Neural crest cell (in vitro differentiated cells): ENCODE measurements at regions not wholly inside any gene's neighbourhood (a gene's known extent, or its start where the extent isn't known, plus 50 kb on each side); places are given as distances from the start of the nearest gene placed in this dataset.

Source experiments
- DNase-seq: peaks from one replicate; pipeline ENCODE4 v3.0.0; 2021; ENCODE audit warnings: low read depth, mixed read lengths, low spot score
- H3K27ac Mint-ChIP-seq: one replicate; pipeline ENCODE4 v1.8.0; 2021; ENCODE audit warnings: mild to moderate bottlenecking, mixed read lengths; ENCODE audit not compliant: unreplicated experiment
- H3K27me3 Mint-ChIP-seq: 2 replicates; pipeline ENCODE4 v1.8.0; 2021; ENCODE audit warnings: low read depth, mild to moderate bottlenecking, mixed read lengths
- H3K36me3 Mint-ChIP-seq: 2 replicates; pipeline ENCODE4 v1.8.0; 2021; ENCODE audit warnings: low read depth, mild to moderate bottlenecking, mixed read lengths
- H3K4me1 Mint-ChIP-seq: 2 replicates; pipeline ENCODE4 v1.8.0; 2021; ENCODE audit warnings: mixed read lengths
- H3K4me3 Mint-ChIP-seq: one replicate; pipeline ENCODE4 v1.8.0; 2021; ENCODE audit warnings: mild to moderate bottlenecking, mixed read lengths
- H3K9me3 Mint-ChIP-seq: 2 replicates; pipeline ENCODE4 v1.8.0; 2021; ENCODE audit warnings: mixed read lengths
- TF ChIP-seq, protein P1 (sequence below): fragments of 200-600 bp; sonication (generic); conservative IDR thresholded peaks from 2 replicates; pipeline ENCODE4 v1.5.0; 2021; ENCODE audit warnings: antibody characterized with exemption, mild to moderate bottlenecking

DNA sequence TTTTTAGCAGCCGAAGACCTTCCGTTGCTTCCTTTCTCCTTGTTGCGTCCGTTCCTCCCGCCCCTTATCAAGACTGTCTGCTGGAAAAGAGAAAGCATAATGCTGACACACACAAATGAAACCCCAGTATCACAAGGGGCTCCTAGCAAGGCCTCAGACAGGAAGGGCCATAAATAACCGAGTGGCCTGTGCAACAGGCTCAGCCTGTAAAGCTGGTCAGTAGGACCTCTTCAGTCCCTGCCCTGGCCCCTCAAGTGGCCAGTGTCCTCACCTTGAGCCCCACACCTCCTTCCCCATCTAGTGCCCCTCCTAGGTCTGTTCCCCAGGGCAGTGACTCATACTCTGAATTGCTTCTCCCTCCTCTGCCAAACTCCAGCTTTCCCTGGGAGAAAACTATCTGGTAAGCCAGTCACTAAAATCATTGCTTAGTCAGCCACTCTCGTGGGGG is 174.6 kb upstream of the IL12B start:
- Mint-ChIP-seq H3K27me3 (no peaks in the 10 kb centered on the region), H3K4me1 (peaks cover 17% of the 10 kb centered on the region), H3K4me3 (no peak overlapping the region), H3K9me3 (no peaks in the 10 kb centered on the region), H3K36me3 (no peaks in the 10 kb centered on the region), H3K27ac (peak overlapping the region; percentile 59)
- TF ChIP-seq, protein P1, sequence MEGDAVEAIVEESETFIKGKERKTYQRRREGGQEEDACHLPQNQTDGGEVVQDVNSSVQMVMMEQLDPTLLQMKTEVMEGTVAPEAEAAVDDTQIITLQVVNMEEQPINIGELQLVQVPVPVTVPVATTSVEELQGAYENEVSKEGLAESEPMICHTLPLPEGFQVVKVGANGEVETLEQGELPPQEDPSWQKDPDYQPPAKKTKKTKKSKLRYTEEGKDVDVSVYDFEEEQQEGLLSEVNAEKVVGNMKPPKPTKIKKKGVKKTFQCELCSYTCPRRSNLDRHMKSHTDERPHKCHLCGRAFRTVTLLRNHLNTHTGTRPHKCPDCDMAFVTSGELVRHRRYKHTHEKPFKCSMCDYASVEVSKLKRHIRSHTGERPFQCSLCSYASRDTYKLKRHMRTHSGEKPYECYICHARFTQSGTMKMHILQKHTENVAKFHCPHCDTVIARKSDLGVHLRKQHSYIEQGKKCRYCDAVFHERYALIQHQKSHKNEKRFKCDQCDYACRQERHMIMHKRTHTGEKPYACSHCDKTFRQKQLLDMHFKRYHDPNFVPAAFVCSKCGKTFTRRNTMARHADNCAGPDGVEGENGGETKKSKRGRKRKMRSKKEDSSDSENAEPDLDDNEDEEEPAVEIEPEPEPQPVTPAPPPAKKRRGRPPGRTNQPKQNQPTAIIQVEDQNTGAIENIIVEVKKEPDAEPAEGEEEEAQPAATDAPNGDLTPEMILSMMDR = no peak
- DNase-seq = no peak

DNA sequence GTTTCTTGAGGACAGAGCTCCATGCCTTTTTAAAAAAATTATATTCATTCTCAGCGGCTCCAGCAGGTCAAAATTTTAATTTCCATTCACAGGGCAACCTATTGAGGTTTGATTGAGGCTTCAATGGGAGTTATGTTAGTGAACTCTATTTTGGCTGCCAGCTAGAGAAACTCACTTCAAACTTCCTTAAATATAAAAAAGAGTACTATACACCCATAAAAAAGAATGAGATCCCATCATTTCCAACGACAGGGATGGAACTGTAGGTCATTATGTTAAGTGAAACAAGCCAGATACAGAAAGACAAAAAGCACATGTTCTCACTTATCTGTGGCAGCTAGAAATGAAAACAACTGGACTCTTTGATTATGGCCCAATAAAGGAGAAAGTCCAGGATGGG is 176.8 kb upstream of the IL12B start:
- no peak for DNase-seq
- TF ChIP-seq, protein P1 = no peak
- Mint-ChIP-seq H3K9me3 (no peaks in the 10 kb centered on the region), H3K4me3 (no peak overlapping the region), H3K27me3 (no peaks in the 10 kb centered on the region), H3K27ac (no peak overlapping the region), H3K36me3 (no peaks in the 10 kb centered on the region), H3K4me1 (peaks cover 32% of the 10 kb centered on the region)

DNA sequence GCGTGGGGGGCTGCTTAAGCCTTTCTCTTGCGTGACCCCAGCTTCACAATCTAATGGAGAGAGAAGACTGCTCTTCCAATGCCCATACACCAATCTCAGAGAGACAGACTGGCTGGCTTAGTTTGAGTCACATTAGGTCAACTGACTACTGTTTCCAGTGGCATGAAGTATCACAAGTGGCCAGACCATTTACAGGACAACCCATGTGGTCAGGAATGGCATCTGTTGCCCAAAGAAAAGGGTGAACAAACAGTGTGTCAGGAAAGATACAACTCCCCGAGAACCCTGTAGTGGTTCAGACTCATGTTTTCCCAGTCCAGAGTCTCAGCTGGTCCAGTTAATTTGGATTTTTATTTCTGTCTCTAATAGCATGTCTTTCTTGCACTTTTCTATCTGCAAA is 177.4 kb upstream of the IL12B start:
- no peaks in the 10 kb centered on the region for H3K36me3 Mint-ChIP-seq
- H3K27ac Mint-ChIP-seq = no peak overlapping the region
- H3K4me1 Mint-ChIP-seq = peaks cover 32% of the 10 kb centered on the region
- no peak overlapping the region for H3K4me3 Mint-ChIP-seq
- no peaks in the 10 kb centered on the region for H3K27me3 Mint-ChIP-seq
- DNase-seq = no peak
- H3K9me3 Mint-ChIP-seq = no peaks in the 10 kb centered on the region
- TF ChIP-seq, protein P1 = no peak

DNA sequence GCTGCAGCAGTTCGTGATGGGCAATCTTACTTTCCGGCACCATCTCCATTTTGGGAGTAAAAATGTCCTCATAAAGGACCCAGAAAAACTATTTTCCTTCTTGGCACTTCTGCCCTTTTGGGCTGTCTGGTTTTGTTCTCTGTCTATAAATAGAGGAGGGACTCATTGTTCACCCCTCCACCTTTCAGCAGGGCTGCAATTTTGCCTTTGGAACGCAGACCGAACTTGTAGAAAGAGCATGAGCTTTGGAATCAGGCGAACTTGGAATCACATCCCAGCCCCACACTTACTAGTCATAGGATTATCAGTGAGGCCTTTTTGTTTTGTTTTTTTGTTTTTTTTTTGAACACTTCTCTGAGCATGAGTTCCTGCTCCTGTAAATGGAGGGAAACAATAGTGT is 178.1 kb upstream of the IL12B start:
- Mint-ChIP-seq H3K4me1 (peaks cover 32% of the 10 kb centered on the region), H3K27me3 (no peaks in the 10 kb centered on the region), H3K27ac (no peak overlapping the region)

DNA sequence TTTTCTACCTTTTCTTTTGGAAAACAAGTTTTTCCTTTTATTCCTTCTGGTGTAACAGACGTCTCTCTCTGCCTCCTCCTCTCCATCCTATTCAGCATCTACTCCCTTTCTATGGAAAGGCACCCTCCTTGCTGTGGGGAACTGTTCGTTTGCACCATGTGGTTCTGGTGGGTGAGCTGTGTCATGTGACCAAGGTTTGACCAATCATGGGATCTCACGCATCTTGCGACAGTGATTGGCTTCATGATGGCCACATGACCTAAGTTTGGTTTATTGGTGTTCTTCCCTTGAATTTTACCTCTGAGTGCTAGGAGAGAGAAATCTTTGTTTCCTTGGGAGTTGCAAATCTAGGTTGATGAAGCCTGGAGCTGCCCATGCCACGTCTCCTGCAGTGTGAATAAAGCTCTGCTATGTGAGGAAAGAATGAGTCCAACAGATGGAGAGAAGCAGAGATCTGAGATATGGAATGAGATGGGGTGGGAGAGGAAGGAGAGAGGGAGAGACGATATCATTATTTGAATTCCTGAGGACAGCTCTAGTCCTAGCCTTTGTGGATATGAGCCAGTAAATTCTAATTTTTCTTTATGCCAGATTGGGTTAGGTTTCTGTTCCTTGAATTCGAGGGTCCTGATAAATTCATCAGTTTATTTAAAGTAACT is 178.8 kb upstream of the IL12B start:
- TF ChIP-seq, protein P1 = no peak
- H3K27ac Mint-ChIP-seq = peak overlapping the region; percentile 35
- H3K9me3 Mint-ChIP-seq = no peaks in the 10 kb centered on the region

More for the DNA sequence above, 178.1 kb upstream of the IL12B start:
- Mint-ChIP-seq H3K4me3 (no peak overlapping the region), H3K9me3 (no peaks in the 10 kb centered on the region), H3K36me3 (no peaks in the 10 kb centered on the region)
- TF ChIP-seq, protein P1 = no peak
- DNase-seq = no peak

More for the DNA sequence above, 178.8 kb upstream of the IL12B start:
- H3K4me1 Mint-ChIP-seq = peaks cover 32% of the 10 kb centered on the region
- no peaks in the 10 kb centered on the region for H3K27me3 Mint-ChIP-seq
- no peak overlapping the region for H3K4me3 Mint-ChIP-seq
- no peak for DNase-seq
- no peaks in the 10 kb centered on the region for H3K36me3 Mint-ChIP-seq
